Cardiac fibroblast (primary cell): ENCODE measurements at regions not wholly inside any gene's neighbourhood (a gene's known extent, or its start where the extent isn't known, plus 50 kb on each side); places are given as distances from the start of the nearest gene placed in this dataset.

ENCODE experiments used
- DNase-seq, 2 donors: peaks; one replicate each; pipeline versions ENCODE4 v3.0.0 to v3.0.0-alpha.2; 2010; ENCODE audit warnings: low read depth in 2 of 2
- H3K4me3 ChIP-seq, 2 donors: replicated peaks in 1 of 2; 1 replicate in 1 of 2; 2 replicates in 1 of 2; pipeline ENCODE4 v1.5.1; 2011; ENCODE audit warnings: low read depth in 2 of 2, low read length in 2 of 2, mild to moderate bottlenecking in 2 of 2, moderate library complexity in 1 of 2
- TF ChIP-seq, protein P1 (sequence below): IDR thresholded peaks from one replicate; pipeline ENCODE4 v1.5.1; 2011; ENCODE audit warnings: low read depth, mild to moderate bottlenecking, low read length, inconsistent platforms

DNA sequence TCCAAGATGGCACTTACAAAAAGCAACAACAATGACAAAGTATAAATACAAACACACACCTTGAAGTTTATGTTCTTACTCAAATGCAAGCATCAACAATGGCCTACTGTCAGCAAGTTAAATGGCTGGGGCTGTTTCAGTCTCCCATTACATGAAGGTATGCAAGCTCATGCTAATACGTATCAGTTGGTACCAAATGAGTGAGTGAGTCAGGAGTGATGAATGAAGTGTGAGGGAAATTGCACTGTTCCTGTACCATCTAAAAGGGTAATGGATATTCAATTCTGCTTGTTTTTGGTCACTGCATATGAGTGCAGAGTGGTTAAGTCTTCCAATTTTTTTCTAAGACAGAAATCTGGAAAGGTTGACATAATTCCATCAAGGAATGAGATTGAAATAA, 964.9 kb downstream of the MAT2B start:
- no peak overlapping the region for H3K4me3 ChIP-seq
- DNase-seq: peak in 1 of 2 donors; percentile 25
- TF ChIP-seq, protein P1, sequence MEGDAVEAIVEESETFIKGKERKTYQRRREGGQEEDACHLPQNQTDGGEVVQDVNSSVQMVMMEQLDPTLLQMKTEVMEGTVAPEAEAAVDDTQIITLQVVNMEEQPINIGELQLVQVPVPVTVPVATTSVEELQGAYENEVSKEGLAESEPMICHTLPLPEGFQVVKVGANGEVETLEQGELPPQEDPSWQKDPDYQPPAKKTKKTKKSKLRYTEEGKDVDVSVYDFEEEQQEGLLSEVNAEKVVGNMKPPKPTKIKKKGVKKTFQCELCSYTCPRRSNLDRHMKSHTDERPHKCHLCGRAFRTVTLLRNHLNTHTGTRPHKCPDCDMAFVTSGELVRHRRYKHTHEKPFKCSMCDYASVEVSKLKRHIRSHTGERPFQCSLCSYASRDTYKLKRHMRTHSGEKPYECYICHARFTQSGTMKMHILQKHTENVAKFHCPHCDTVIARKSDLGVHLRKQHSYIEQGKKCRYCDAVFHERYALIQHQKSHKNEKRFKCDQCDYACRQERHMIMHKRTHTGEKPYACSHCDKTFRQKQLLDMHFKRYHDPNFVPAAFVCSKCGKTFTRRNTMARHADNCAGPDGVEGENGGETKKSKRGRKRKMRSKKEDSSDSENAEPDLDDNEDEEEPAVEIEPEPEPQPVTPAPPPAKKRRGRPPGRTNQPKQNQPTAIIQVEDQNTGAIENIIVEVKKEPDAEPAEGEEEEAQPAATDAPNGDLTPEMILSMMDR: no peak

- no peak for DNase-seq
- TF ChIP-seq, protein P1: no peak
- H3K4me3 ChIP-seq: no peak overlapping the region
These were observed 966.7 kb downstream of the MAT2B start for GRCh38 chr5:164472165-164472564.

DNA sequence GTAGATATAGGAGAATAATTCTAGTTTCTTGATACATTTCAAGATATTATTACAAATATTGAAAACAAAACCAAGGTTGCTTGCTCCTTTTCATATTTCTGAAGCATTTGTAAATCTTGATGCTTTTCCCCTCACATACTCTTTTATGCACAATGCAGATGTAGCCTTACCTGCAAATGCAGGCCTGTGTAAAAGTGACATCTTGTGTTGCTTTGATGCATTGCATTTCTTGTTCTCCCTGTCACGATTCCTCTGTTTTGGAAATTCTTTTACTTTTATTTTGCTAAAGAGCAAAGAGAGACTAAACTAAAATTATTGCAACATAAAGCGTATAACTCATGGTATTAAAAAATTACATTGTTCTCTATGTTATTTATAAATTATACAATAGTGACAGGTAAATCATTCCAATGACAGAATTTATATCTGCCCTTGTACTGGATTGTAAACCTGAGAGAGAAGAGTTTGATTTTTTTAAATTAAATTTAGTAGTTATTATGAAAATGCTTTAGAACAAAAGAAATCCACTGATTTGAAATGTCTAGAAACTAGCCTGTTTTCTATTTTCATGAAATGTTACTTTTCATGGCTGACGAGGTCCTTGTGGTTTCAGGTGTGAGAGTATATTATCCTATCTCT, 970.0 kb downstream of the MAT2B start:
- TF ChIP-seq, protein P1: peak; percentile 78
- H3K4me3 ChIP-seq: no peak overlapping the region
- DNase-seq: peak; percentile 70 to 73

DNA sequence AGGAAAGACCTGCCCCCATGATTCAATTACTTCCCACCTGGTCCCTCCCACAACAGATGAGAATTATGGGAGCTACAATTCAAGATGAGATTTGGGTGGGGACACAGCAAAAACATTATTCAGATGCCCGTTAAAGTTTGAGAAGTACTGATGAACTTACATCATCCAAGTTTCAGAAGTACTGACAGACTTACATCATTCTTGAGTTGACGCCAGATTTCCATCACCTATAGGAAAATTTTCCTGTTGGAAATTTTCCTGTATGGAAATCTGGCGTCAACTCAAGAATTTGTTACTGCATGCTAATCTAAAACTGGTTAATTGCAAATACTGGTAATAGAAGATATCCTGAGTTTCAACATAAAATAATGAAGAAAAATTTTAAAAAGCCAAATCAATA, 975.9 kb downstream of the MAT2B start:
- no peak for DNase-seq
- TF ChIP-seq, protein P1: no peak
- no peak overlapping the region for H3K4me3 ChIP-seq

DNA sequence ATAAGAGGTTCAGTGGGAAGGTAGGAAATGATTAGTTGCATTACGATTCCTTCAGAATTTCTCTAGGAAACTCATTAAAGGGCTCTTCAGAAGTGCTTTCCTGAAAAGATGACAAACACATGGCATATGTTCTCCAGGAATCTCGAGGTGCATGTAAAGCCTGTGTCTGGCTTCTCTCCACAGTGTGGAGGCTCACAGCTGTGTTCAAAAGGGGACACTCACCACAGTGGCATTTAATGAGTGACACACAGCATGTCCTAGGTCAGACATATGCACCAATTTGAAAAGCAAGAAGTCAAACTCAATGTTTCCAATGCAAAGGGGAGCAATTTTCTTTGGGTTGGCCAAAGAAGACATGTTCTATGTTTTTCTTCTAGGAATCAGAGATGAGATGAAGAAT, 976.9 kb downstream of the MAT2B start:
- DNase-seq: no peak
- H3K4me3 ChIP-seq: no peak overlapping the region
- TF ChIP-seq, protein P1: no peak

- TF ChIP-seq, protein P1: no peak
- no peak overlapping the region for H3K4me3 ChIP-seq
- DNase-seq: no peak
These were observed 979.5 kb downstream of the MAT2B start for GRCh38 chr5:164484948-164485347.

DNA sequence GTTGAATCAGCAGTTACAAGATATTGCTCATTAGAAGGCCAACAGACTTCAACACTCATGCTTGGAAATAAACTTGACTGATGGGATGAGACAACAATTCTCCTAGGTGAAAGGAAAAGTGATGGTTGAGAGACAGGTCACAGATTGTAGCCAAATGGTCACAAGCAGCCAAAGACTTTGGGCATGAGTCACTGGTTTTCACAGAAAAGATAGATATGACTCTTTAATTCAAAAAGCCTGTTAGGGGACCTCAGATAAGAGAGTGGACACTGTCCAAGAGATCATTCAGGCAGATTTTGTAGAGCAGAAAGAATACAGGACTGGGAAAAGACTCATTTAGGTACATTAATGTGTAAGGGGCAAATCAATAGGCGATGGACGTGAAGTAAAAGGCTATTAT, 982.5 kb downstream of the MAT2B start:
- TF ChIP-seq, protein P1: no peak
- H3K4me3 ChIP-seq: no peak overlapping the region
- no peak for DNase-seq
